HG03457 (cell line): ENCODE measurements at regions not wholly inside any gene's neighbourhood (a gene's known extent, or its start where the extent isn't known, plus 50 kb on each side); places are given as distances from the start of the nearest gene placed in this dataset.

Source experiments
- ATAC-seq: cut with Tn5 transposase; IDR thresholded peaks from one replicate; pipeline ENCODE4 v1.9.1; 2021; ENCODE audit warnings: moderate number of reproducible peaks; ENCODE audit not compliant: unreplicated experiment

DNA sequence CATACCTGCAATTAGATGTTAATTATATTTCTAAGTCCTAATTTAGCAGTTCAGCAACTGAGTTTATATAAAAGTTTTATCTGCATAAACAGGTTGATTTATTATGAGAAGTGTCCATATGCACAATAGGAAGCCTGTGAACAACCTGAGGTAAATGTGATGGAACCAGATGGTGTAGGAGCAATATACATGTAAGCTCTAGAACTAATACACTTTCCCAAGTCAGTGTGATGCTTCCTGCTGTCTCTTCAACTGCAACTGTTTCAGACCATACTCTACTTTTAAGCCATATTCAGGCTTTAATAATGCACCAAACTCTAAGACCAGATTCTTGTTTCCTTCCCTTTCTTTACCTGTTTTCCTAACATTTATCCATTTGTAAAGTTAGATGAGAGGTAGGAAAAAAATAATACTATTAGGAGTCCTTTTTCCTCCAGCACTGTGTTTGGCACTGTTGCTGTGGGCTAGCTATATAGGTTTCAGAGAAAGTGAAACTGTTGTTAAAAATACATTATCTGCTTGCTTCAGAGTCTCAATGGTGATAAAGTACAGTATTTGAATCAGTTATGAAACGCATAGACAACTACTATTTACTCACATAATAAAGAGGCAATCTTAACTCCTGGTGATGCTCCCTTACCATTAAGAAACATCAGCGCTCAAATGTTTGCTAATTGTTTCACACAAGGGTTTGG is 1009.3 kb downstream of the GRIK2 start:
- no peak for ATAC-seq

DNA sequence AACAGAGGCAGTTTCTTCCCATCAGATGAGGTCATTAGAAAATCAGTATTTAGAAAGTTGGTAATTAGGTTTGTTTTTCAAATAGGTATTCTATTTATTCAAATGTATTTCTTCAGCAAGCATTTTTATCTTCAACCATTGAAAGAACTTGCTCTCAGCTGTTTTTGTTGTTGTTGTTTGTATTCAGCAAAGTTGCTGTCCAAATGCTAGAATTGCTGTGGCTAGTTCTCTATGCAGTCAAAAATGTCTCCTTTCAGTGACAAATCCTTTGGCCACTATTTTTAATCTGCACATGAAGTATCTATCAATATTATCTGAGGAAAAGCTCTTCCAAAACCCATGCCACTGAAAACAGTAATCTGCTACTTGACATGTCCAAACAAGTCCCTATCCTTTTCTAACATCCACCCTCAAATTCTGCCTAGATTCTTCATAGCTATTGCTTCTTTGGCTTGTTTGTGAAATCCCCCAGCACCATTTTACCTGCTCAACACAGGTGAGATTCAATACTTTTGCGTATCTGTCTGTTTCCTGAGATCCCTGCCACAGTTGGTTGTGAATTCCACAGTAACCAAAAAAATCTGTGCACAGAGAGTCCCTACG is 1005.4 kb downstream of the GRIK2 start:
- no peak for ATAC-seq

DNA sequence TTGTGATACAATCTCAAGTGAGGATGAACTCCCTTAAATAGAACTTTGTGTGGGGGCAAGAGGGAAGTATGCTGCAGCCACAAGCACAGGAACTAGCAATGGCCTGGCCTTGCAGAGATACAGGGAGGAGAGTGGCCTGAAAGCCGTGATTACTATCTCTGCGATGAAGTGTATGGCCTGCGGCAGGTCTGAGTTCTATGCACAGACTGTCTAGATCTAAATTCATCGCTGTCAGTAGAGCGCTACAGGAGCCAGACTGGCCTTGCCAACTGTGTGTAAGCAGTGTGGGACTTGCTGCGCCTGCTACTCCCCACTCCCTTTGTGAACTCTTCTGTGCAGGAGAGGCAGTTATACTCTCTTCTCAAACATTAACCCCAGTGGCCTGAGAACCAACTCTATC is 997.0 kb downstream of the GRIK2 start:
- no peak for ATAC-seq

DNA sequence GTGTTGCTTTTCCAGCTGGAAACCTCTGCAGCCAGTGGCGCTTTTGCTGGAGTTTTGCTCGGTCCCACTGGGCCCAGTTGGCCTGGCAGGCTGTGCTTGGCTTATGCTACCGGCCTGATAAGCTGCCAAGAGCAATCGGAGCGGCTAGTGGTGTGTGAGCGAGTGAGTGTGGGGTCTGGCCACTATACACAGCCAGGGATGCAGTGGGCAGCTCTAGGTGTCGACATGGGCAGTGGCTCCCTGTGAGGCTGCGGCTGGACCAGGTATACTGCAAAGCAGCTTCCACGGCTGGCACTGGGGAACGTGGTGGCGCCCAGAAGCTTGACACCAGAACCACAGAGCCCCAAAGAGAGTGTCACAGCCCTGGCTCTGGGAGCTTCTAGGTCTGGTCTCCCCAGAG is 996.5 kb downstream of the GRIK2 start:
- no peak for ATAC-seq

DNA sequence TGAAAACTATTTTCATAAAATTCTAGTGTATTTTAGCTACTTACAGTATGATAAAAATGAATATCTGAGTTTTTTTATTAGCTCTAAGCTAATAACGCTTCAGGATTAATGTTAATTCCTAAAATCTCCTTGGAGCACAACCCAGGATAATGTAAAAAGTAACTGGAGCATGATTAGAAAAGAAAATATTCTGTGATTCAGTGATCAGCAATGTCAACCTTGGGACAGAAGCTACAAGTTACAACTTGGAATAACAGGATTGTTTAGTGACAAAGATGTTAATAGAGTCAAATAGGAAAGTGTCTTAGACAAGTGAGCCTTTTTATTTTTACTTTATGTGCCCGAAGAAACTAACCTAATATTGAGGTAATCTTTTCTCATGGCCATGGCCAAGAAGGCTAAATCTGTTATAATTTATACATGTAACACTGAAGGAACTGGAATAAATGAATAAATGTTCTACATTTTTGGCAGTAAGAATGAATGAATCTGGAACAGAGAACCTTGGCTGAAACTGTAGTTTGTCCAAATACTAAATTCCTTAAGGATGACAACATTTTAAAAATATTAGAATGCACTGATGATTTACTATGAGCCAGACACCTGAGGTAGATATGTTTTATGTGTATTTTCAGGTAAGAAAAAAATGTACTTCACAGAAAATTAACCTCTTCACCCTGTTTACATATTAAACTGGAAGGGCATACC is 994.0 kb downstream of the GRIK2 start:
- ATAC-seq, result no peak

DNA sequence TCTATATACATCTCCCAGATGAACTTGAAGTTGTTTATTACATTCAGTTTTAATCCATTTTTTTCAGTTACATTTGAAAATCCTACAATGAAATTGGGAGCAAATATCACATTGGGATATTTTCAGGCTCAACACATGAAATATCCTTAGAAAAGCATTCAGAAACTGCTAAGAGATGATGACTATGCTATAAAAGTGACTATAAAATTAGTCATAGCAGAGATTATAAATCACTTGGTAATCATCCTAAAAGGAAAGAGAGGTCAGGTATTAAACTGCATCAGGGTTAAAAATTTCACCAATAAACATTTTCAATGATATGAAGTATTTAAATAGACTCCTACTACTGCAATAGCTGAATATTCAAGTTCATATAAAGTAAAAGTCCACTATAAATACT is 987.7 kb downstream of the GRIK2 start:
- ATAC-seq, result no peak

DNA sequence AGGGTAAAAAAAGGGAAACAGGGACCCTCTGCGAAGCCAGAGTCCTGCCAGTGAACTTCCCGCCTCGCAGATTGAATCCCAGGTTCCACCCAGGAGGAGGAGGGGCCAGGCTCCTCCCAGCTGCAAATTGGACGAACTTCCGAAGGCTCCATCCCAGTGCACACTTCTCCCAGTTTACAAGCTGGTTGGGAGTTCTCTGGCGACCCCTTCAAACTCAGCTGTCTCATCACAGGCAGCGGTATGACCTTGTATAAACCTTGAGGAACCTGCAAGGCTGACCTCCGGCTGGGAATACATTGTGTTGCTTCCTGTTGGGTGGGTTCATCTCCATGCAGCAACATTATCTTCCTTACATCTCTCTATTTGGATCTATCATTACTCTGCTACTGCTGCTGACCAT is 962.7 kb downstream of the GRIK2 start:
- no peak for ATAC-seq

DNA sequence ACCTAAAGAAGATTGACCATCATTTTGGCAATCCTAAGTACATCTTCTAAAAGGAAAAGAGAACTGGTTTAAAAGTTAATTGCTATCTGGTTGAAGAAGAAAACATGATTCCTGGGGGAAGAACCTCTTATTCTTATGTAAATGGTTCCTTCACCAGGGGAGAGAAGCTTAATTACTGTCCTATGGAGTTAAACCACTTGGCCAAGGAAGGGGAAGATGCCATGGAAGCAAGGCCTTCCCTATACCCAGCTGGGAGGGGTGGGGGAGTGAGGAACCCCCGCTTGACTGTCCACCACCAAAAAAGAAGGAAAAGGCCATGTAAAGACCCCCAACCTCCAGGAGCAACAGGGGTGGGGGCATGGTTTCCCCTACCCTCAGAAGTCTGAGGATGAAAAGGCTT is 962.1 kb downstream of the GRIK2 start:
- no peak for ATAC-seq

DNA sequence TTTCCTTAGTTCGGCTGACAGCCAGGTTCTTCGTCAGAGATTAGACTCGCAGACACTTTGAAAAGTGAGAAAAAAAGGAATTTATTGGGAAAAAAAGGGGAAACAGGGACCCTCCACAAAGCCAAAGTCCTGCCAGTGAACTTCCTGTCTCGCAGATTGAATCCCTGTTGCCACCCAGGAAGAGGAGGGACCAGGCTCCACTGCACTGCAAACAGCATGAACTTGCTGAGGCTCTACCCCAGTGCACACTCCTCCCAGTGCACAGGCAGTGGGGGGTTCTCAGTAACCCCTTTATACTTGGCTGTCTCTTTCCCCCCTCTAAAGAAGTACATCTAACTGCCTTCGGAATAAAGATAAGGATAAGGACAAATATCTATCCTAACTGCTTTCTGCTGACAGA is 959.0 kb downstream of the GRIK2 start:
- no peak for ATAC-seq

DNA sequence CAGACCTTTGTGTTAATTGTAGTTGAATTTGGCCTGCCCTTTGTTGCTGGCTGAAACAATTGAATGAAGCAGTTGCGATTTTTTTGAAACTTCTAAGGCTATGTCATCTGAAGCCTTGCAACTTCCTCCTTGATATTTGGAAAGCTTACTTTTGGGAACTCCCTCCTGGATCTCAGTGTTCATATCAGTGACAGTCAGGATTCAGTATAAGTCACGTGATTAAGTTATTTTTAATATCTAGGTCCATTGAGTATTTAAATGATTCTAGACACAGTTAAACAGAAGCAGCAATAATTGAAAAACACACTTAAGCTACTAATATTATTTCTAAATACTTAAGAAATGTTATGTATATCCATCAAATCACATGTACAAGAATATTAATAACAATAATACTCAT is 951.3 kb downstream of the GRIK2 start:
- ATAC-seq, result no peak

DNA sequence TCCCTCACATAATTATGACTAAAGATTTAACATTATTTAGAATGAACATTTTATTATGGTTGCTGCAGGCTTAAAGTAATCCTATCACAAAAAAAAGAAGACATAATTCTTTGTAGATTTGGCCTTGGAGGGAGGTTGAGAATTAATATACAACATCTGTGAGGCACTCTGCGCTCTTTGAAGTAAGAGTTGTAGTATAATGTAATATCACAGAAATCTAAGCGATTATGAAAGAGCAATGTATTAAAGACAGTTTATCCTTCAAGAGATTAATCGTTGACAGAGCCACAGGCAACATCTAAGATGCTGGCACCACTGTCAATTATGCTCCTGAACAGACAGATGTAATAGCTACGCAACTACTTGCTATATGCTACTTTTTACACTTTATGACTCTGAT is 946.8 kb downstream of the GRIK2 start:
- ATAC-seq, result no peak

DNA sequence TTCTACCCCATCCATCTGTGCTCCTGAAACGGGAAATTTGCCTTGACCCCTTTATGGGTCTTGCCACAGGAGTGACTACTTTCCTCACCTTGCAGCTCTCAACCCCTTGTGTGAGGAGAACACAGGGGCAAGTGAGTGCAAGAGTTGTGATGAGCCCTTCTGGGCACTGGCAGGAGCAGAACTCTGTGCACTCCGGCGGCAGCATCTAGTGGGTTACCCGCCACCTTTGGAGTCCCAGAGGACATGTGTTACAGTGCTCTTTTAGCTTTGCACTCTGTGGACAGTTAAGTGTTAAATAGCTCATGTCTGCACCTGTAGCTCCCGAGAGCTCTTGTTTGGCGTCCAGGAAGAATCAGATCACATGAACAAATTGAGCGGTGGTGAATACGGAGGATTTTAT is 940.2 kb downstream of the GRIK2 start:
- ATAC-seq, result no peak

DNA sequence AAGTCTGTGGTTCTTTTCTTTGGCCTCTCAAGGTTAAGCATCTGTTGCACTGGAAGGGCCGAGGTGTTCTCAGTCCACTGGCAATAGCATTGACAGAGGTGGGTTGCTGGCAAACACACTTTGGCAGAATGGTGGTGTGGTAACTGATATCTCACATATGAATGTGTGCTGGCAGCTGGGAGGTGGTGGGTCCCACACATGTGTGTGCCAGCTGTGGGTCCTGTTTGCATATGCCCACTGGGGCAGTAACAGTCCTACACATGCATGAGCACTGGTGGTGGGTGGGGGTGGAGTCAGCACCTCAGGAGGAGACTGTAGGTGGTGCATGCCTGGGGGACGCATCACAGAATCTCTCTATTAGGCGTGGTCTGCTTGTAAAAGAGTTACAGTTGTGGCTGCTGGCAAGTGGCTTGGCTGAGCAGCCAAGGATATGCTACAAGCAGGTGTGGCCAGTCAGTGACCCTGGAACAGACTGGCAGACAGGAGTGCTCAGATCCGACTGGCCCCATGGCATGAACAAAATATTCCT is 934.3 kb downstream of the GRIK2 start:
- no peak for ATAC-seq

DNA sequence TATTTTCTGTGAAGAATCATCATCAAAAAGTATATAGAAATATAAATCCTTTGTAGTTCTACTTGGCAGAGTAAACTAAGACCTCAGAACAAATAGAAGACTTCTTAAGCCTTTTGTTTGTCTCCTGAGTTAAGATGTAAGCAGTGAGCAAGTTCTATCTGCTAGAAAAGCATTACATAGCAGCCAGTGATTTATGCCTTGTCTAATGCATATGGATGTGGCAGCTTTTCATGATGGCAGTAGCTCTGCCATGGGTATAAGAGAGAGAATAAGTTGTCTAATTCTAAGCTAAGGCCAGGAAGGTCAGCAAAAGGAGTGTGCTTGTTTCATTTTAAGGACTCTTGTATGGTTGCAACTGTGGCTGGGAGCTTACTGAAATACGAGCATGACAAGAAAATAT is 920.2 kb downstream of the GRIK2 start:
- no peak for ATAC-seq

DNA sequence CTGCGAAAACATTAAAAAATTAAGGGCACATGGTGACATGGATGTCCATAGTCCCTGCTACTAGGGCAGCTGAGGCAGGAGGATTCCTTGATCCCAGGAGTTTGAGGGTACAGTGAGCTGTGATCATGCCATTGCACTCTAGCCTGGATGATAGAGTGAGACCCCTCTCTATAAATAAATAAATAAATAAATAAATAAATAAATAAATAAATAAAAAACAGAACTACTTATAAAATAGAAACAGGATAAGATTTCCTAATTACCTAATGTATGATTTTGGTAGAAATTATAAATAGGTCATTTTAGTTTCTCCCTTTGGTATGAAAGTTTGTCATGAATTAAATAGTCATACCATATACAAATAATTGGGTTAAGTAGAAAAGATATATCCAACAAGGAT is 916.2 kb downstream of the GRIK2 start:
- ATAC-seq, result no peak

DNA sequence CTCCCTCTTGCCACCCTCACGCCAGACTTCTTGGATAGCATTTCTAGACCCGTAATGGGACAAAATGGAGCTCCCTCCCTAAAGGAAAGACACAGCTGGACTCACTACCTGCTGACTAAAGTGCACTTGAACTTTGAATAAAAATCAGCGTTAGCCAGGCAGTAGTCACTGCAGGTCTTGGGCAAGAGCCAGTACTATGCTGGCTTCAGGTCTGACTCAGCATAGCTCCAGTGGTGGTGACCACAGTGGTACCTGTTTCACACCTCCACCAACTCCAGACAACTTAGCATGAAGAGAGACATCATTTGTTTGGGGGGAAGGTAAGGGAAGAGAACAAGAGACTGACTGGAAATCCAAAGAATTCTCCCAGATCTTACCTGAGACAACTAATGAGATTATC is 906.8 kb downstream of the GRIK2 start:
- no peak for ATAC-seq

DNA sequence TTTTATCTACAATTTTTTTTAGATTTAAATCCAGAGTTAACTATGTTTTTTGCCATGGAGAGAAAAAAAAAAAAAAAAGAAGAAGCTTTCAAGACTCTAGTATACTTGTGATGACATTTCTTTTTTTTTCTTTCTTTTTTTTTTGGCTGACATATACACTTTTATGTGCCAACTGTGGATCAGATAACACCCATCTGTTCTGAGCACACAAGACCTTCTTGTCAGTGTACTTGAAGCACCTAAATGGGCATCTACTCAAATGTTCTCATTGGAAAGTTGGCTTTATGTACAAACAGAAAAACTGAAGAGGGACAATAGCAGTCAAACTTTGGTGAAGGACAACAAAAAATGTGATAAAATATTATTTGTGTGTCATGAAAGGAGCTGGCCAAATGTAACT is 904.5 kb downstream of the GRIK2 start:
- no peak for ATAC-seq
